WTC11 (cell line): ENCODE measurements at regions not wholly inside any gene's neighbourhood (a gene's known extent, or its start where the extent isn't known, plus 50 kb on each side); places are given as distances from the start of the nearest gene placed in this dataset. TPM values are rescaled to one million over a fixed set of nuclear protein-coding genes. Genes with fewer than 3 reads are reported as not detected.

Source experiments
- E2F5 ChIP-seq: sonication (generic); formaldehyde crosslinking; IDR thresholded peaks from 2 replicates; pipeline ENCODE4 v1.8.1; 2022; ENCODE audit warnings: mild to moderate bottlenecking, moderate library complexity, missing genetic modification reagents
- NR3C1 ChIP-seq: sonication (generic); formaldehyde crosslinking; conservative IDR thresholded peaks from 2 replicates; pipeline ENCODE4 v1.8.1; 2023; ENCODE audit warnings: low read depth, mild to moderate bottlenecking, missing genetic modification reagents
- microRNA-seq: library from miRNA; unstranded; fragments of <30 nt; microRNA quantifications from one replicate; pipeline ENCODE4 v1.2.0, GENCODE V29; 2022; ENCODE audit warnings: borderline number of aligned reads
- TF ChIP-seq, protein P1 (sequence below): fragments of 250-450 bp; sonication (Bioruptor Pico); IDR thresholded peaks from 2 replicates; pipeline ENCODE4 v2.1.2; 2022; ENCODE audit warnings: mild to moderate bottlenecking, moderate library complexity

DNA sequence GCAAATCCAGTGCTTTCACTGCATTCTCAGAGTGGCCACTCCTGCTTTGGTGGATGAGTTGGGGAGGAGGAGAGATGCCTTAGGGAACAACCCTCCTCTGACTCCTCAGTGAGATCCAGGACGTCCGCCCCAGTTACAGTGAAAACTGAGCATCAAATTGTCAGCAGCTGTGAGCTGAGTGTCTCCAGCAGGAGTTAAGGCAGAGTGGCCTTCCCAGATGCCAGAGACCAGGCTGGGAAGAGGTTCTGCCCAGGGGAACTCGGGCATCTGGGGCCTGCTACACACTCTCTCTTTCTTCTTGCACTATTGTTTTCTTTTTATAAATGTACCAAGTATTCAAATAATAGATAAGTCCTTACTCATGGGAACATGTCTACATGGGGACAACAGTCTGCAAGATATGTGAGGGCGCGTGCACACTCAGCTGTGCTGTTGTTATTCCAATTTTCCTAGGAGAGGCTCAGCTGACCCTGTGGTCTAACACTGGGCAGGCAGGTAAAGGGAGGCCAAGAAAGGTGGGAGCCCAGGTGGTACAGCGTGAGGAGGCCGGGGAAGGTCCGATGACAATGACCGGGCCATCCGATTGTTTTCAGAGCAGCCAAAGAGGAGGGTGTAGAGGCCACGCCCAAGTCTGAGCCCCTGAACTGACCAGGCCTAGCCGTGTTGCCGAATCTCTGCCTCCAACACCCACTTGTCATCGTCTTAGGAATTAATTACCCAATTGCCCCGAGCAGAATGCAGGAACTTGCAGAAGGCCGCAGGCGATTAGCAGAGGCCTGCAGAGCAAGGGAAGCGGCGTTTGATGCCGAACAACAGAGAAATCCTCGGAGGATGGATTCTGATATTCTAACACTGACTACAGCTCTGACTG lies 166.9 kb downstream of the ANAPC1 start (continued):
- TF ChIP-seq, protein P1, sequence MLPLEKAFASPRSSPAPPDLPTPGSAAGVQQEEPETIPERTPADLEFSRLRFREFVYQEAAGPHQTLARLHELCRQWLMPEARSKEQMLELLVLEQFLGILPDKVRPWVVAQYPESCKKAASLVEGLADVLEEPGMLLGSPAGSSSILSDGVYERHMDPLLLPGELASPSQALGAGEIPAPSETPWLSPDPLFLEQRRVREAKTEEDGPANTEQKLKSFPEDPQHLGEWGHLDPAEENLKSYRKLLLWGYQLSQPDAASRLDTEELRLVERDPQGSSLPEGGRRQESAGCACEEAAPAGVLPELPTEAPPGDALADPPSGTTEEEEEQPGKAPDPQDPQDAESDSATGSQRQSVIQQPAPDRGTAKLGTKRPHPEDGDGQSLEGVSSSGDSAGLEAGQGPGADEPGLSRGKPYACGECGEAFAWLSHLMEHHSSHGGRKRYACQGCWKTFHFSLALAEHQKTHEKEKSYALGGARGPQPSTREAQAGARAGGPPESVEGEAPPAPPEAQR, result no peak
- TF ChIP-seq NR3C1 (no peak), E2F5 (CRISPR knock-in tag) (no peak)

Small RNA genes lying in the stretch of these regions (microRNA-seq; reads per million reads assigned to microRNA genes)
- not detected for gene MIR4435-2
